Jurkat, Clone E6-1 (cell line): ENCODE measurements at regions not wholly inside any gene's neighbourhood (a gene's known extent, or its start where the extent isn't known, plus 50 kb on each side); places are given as distances from the start of the nearest gene placed in this dataset.
"Not testable (repeated sequence)": the region's sequence is repeated elsewhere in the genome, so short reads cannot be mapped to it uniquely, and the experiment has no call there.

Experiments used
- DNase-seq: peaks from one replicate; pipeline ENCODE4 v3.0.0-alpha.2; 2011; ENCODE audit warnings: low read depth, low spot score
- H3K4me3 ChIP-seq: 2 replicates; pipeline ENCODE4 v1.5.1; 2011; ENCODE audit warnings: mild to moderate bottlenecking, low read length, control low read depth, moderate library complexity

GRCh38 chr6:68094070-68094469 is 541.0 kb upstream of the ADGRB3 start:
- no peak for DNase-seq
- no peak overlapping the region for H3K4me3 ChIP-seq

- no peak overlapping the region for H3K4me3 ChIP-seq
Measured at GRCh38 chr6:68087399-68088133, 547.5 kb upstream of the ADGRB3 start.

GRCh38 chr6:68086199-68086598 is 548.9 kb upstream of the ADGRB3 start:
- no peak overlapping the region for H3K4me3 ChIP-seq
- no peak for DNase-seq

More at GRCh38 chr6:68087399-68088133, 547.5 kb upstream of the ADGRB3 start:
- DNase-seq, result peak; percentile 42

- DNase-seq, H3K4me3 ChIP-seq: not testable (repeated sequence)
Measured at GRCh38 chr6:68085599-68085998, 549.5 kb upstream of the ADGRB3 start.

- no peak overlapping the region for H3K4me3 ChIP-seq
- DNase-seq, result no peak
Measured at GRCh38 chr6:68082086-68082485, 553.0 kb upstream of the ADGRB3 start.

GRCh38 chr6:68080074-68080473 is 555.0 kb upstream of the ADGRB3 start:
- no peak overlapping the region for H3K4me3 ChIP-seq
- DNase-seq, result no peak

GRCh38 chr6:68077661-68078060 is 557.4 kb upstream of the ADGRB3 start:
- no peak overlapping the region for H3K4me3 ChIP-seq
- DNase-seq, result no peak

- no peak overlapping the region for H3K4me3 ChIP-seq
- no peak for DNase-seq
Measured at GRCh38 chr6:68071740-68072139, 563.3 kb upstream of the ADGRB3 start.

GRCh38 chr6:68069921-68070710 is 565.0 kb upstream of the ADGRB3 start:
- DNase-seq, result no peak

GRCh38 chr6:68059899-68060298 is 575.2 kb upstream of the ADGRB3 start:
- no peak for DNase-seq
- no peak overlapping the region for H3K4me3 ChIP-seq

More at GRCh38 chr6:68069921-68070710, 565.0 kb upstream of the ADGRB3 start:
- H3K4me3 ChIP-seq, result no peak overlapping the region

GRCh38 chr6:68059261-68059660 is 575.8 kb upstream of the ADGRB3 start:
- DNase-seq, result no peak
- no peak overlapping the region for H3K4me3 ChIP-seq

GRCh38 chr6:68056596-68056995 is 578.5 kb upstream of the ADGRB3 start:
- not testable (repeated sequence) for H3K4me3 ChIP-seq, DNase-seq

GRCh38 chr6:68054756-68055155 is 580.3 kb upstream of the ADGRB3 start:
- no peak for DNase-seq
- H3K4me3 ChIP-seq, result no peak overlapping the region

GRCh38 chr6:68053805-68054373 is 581.2 kb upstream of the ADGRB3 start:
- H3K4me3 ChIP-seq, result no peak overlapping the region
- no peak for DNase-seq

GRCh38 chr6:68052234-68052633 is 582.8 kb upstream of the ADGRB3 start:
- H3K4me3 ChIP-seq, result no peak overlapping the region
- DNase-seq, result no peak

GRCh38 chr6:68049562-68049961 is 585.5 kb upstream of the ADGRB3 start:
- no peak for DNase-seq

GRCh38 chr6:68046756-68047155 is 588.3 kb upstream of the ADGRB3 start:
- H3K4me3 ChIP-seq, result no peak overlapping the region
- DNase-seq, result no peak

More at GRCh38 chr6:68049562-68049961, 585.5 kb upstream of the ADGRB3 start:
- no peak overlapping the region for H3K4me3 ChIP-seq

- H3K4me3 ChIP-seq, result no peak overlapping the region
- no peak for DNase-seq
Measured at GRCh38 chr6:68046302-68046701, 588.8 kb upstream of the ADGRB3 start.

- DNase-seq, result no peak
- no peak overlapping the region for H3K4me3 ChIP-seq
Measured at GRCh38 chr6:68045193-68045592, 589.9 kb upstream of the ADGRB3 start.

GRCh38 chr6:68044264-68044663 is 590.8 kb upstream of the ADGRB3 start:
- no peak overlapping the region for H3K4me3 ChIP-seq
- DNase-seq, result no peak
